Right lobe of liver (tissue), 6 donors: ENCODE measurements at regions not wholly inside any gene's neighbourhood (a gene's known extent, or its start where the extent isn't known, plus 50 kb on each side); places are given as distances from the start of the nearest gene placed in this dataset.

Experiments used
- ATAC-seq, 4 donors: fragments of 200-7000 bp; cut with Tn5 transposase; one replicate each; pipeline ENCODE4 v1.9.1; 2020; ENCODE audit warnings: mild to moderate bottlenecking in 4 of 4, moderate library complexity in 4 of 4
- DNase-seq, 3 donors: peaks; one replicate each; pipeline ENCODE4 v3.0.0-alpha.2; 2020
- H3K27ac ChIP-seq, 3 donors: fragments of 200-600 bp; one replicate each; pipeline ENCODE4 v1.8.0; 2022
- H3K27me3 ChIP-seq, 2 donors: fragments of 200-600 bp; one replicate each; pipeline ENCODE4 v1.8.0; 2022
- H3K36me3 ChIP-seq, 4 donors: fragments of 200-600 bp; sonication (generic) in 1 of 4; one replicate each; pipeline versions ENCODE4 v1.5.1 to v1.8.0; 2017 to 2022; ENCODE audit warnings: control low read depth in 1 of 4
- H3K4me1 ChIP-seq, 4 donors: fragments of 200-600 bp; sonication (generic) in 1 of 4; one replicate each; pipeline versions ENCODE4 v1.5.1 to v1.8.0; 2017 to 2022; ENCODE audit warnings: control low read depth in 1 of 4
- H3K4me3 ChIP-seq, 3 donors: fragments of 200-600 bp; one replicate each; pipeline ENCODE4 v1.8.0; 2022
- H3K9me3 ChIP-seq, 4 donors: fragments of 200-600 bp; sonication (generic) in 1 of 4; one replicate each; pipeline versions ENCODE4 v1.5.1 to v1.8.0; 2017 to 2022; ENCODE audit warnings: control low read depth in 1 of 4
- CTCF ChIP-seq, 4 donors: fragments of 200-600 bp in 3 of 4; fragments of 450-650 bp in 1 of 4; IDR thresholded peaks; one replicate each; pipeline versions ENCODE4 v1.5.1 to v1.8.0; 2016 to 2022; ENCODE audit warnings: antibody characterized with exemption in 4 of 4, mild to moderate bottlenecking in 2 of 4
- POLR2A ChIP-seq: fragments of 450-650 bp; IDR thresholded peaks from one replicate; pipeline ENCODE4 v1.6.1; 2017; ENCODE audit warnings: antibody characterized with exemption, mild to moderate bottlenecking
- WGBS: methylation state at CpG from one replicate; pipeline ENCODE4 v1.1.6; 2018; ENCODE audit warnings: low coverage, low lambda C conversion rate; ENCODE audit not compliant: insufficient coverage; ENCODE audit errors: missing lambda C conversion rate; 5-methylcytosine and 5-hydroxymethylcytosine counted together
- intact Hi-C, 2 donors: fragments of 100-400 bp; cut with DNase I; formaldehyde crosslinking; loops; one replicate each; pipeline versions ENCODE4 v1.11.2 to v1.14.1; 2022
- donor health status: DM: no; HTN: yes; CAD: no.
- donor health status: DM: no; HTN: no; CAD: no.
- donor health status: DM: no; HTN: no; CAD: no.
- donor health status: DM: no; HTN: yes; CAD: no.
- donor health status: DM: no; HTN: yes; CAD: no.

- no peak overlapping the region for H3K4me3 ChIP-seq
- peak overlapping the region in 1 of 3 donors; percentile 39 for H3K27ac ChIP-seq
- ATAC-seq, result peak; percentile 38 to 85 (median 54)
- TF ChIP-seq CTCF (IDR thresholded peaks at IDR 0.05) (peak; percentile 13 to 25 (median 16)), POLR2A (no peak)
- no peaks in the 10 kb centered on the region for H3K36me3 ChIP-seq
- H3K9me3 ChIP-seq, result no peaks in the 10 kb centered on the region
- intact Hi-C loops, result no loop called here
- H3K4me1 ChIP-seq, result no peaks in the 10 kb centered on the region
- 28% methylated on average over 3 of the region's 3 CpGs for WGBS
- no peaks in the 10 kb centered on the region for H3K27me3 ChIP-seq
- no peak for DNase-seq
Measured at GRCh38 chr5:82885627-82886389, 191.4 kb downstream of the TMEM167A start.

GRCh38 chr5:82884821-82885471, 192.2 kb downstream of the TMEM167A start:
- Histone ChIP-seq H3K36me3 (no peaks in the 10 kb centered on the region), H3K4me1 (no peaks in the 10 kb centered on the region), H3K27me3 (no peaks in the 10 kb centered on the region), H3K4me3 (no peak overlapping the region), H3K9me3 (no peaks in the 10 kb centered on the region), H3K27ac (no peak overlapping the region)
- intact Hi-C loops, result no loop called here
- ATAC-seq (no peak), DNase-seq (no peak)
- WGBS, result 57% methylated on average over 5 of the region's 5 CpGs
- TF ChIP-seq POLR2A, result no peak
- TF ChIP-seq CTCF (IDR thresholded peaks at IDR 0.05), result no peak

- Histone ChIP-seq H3K27ac (no peak overlapping the region), H3K36me3 (no peaks in the 10 kb centered on the region), H3K4me1 (no peaks in the 10 kb centered on the region), H3K9me3 (no peaks in the 10 kb centered on the region), H3K27me3 (no peaks in the 10 kb centered on the region), H3K4me3 (no peak overlapping the region)
- ATAC-seq, result no peak
- intact Hi-C loops, result no loop called here
- TF ChIP-seq POLR2A (no peak), CTCF (IDR thresholded peaks at IDR 0.05) (no peak)
- DNase-seq, result no peak
Measured at GRCh38 chr5:82882316-82882715, 194.9 kb downstream of the TMEM167A start.

- H3K9me3 ChIP-seq, result no peaks in the 10 kb centered on the region
- no peaks in the 10 kb centered on the region for H3K27me3 ChIP-seq
- no peak overlapping the region for H3K27ac ChIP-seq
- H3K4me3 ChIP-seq, result no peak overlapping the region
- 72% methylated on average over 2 of the region's 2 CpGs for WGBS
- ATAC-seq, result no peak
- intact Hi-C loops, result no loop called here
- no peaks in the 10 kb centered on the region for H3K4me1 ChIP-seq
- DNase-seq, result no peak
- no peaks in the 10 kb centered on the region for H3K36me3 ChIP-seq
- TF ChIP-seq CTCF (IDR thresholded peaks at IDR 0.05), result no peak
Measured at GRCh38 chr5:82881571-82882174, 195.5 kb downstream of the TMEM167A start.
